Prostate gland (tissue), 2 donors: ENCODE measurements at regions not wholly inside any gene's neighbourhood (a gene's known extent, or its start where the extent isn't known, plus 50 kb on each side); places are given as distances from the start of the nearest gene placed in this dataset.

Experiments used
- DNase-seq: peaks from one replicate; pipeline ENCODE4 v3.0.0-alpha.2; 2019; ENCODE audit warnings: low spot score
- H3K27ac ChIP-seq, 2 donors: fragments of 200-600 bp; sonication (generic); 2 replicates each; pipeline ENCODE4 v1.5.1; 2017 to 2019
- H3K27me3 ChIP-seq: fragments of 200-600 bp; sonication (generic); replicated peaks from 2 replicates; pipeline ENCODE4 v1.5.1; 2019; ENCODE audit not compliant: insufficient read depth
- H3K36me3 ChIP-seq, 2 donors: fragments of 200-600 bp; sonication (generic); 1 replicate in 1 of 2; 2 replicates in 1 of 2; pipeline versions ENCODE4 v1.5.1 to v1.8.1; 2017 to 2019
- H3K4me1 ChIP-seq: fragments of 200-600 bp; sonication (generic); replicated peaks from 2 replicates; pipeline ENCODE4 v1.5.1; 2019
- H3K4me3 ChIP-seq, 2 donors: fragments of 200-600 bp; sonication (generic); 2 replicates each; pipeline ENCODE4 v1.5.1; 2017 to 2019
- H3K9me3 ChIP-seq: fragments of 200-600 bp; sonication (generic); 2 replicates; pipeline ENCODE4 v1.5.1; 2017
- POLR2A ChIP-seq: fragments of 450-650 bp; IDR thresholded peaks from one replicate; pipeline ENCODE4 v1.6.1; 2016; ENCODE audit warnings: antibody characterized with exemption, mild to moderate bottlenecking
- POLR2AphosphoS5 ChIP-seq: sonication (generic); formaldehyde crosslinking; IDR thresholded peaks from one replicate; pipeline ENCODE4 v1.6.1; 2017; ENCODE audit warnings: antibody characterized with exemption
- WGBS: methylation state at CpG from one replicate; pipeline ENCODE4 v1.1.5; 2018; 5-methylcytosine and 5-hydroxymethylcytosine counted together
- intact Hi-C: fragments of 100-400 bp; cut with DNase I; formaldehyde crosslinking; loops from one replicate; pipeline ENCODE4 v1.14.2; 2022
- TF ChIP-seq, protein P1 (sequence below), 4 experiments: fragments of 200-600 bp in 2 of 4; fragments of 450-650 bp in 2 of 4; sonication (generic) in 2 of 4; IDR thresholded peaks; 1 replicate in 3 of 4; 2 replicates in 1 of 4; pipeline ENCODE4 v1.5.1; 2016 to 2019; ENCODE audit warnings: antibody characterized with exemption in 4 of 4, mild to moderate bottlenecking in 2 of 4, moderate library complexity in 2 of 4

GRCh38 chr9:38342532-38342931 is 50.0 kb upstream of the ALDH1B1 start:
- DNase-seq = no peak
- TF ChIP-seq POLR2AphosphoS5 = no peak
- TF ChIP-seq POLR2A = no peak
- TF ChIP-seq, protein P1, sequence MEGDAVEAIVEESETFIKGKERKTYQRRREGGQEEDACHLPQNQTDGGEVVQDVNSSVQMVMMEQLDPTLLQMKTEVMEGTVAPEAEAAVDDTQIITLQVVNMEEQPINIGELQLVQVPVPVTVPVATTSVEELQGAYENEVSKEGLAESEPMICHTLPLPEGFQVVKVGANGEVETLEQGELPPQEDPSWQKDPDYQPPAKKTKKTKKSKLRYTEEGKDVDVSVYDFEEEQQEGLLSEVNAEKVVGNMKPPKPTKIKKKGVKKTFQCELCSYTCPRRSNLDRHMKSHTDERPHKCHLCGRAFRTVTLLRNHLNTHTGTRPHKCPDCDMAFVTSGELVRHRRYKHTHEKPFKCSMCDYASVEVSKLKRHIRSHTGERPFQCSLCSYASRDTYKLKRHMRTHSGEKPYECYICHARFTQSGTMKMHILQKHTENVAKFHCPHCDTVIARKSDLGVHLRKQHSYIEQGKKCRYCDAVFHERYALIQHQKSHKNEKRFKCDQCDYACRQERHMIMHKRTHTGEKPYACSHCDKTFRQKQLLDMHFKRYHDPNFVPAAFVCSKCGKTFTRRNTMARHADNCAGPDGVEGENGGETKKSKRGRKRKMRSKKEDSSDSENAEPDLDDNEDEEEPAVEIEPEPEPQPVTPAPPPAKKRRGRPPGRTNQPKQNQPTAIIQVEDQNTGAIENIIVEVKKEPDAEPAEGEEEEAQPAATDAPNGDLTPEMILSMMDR (IDR thresholded peaks at IDR 0.05) = no peak
- Histone ChIP-seq H3K9me3 (no peaks in the 10 kb centered on the region), H3K4me1 (no peaks in the 10 kb centered on the region), H3K27ac (no peak overlapping the region), H3K27me3 (no peaks in the 10 kb centered on the region), H3K36me3 (no peaks in the 10 kb centered on the region), H3K4me3 (no peak overlapping the region)
- intact Hi-C loops = no loop called here
- whole genome bisulfite sequencing = 92% methylated on average over 3 of the region's 3 CpGs

DNA sequence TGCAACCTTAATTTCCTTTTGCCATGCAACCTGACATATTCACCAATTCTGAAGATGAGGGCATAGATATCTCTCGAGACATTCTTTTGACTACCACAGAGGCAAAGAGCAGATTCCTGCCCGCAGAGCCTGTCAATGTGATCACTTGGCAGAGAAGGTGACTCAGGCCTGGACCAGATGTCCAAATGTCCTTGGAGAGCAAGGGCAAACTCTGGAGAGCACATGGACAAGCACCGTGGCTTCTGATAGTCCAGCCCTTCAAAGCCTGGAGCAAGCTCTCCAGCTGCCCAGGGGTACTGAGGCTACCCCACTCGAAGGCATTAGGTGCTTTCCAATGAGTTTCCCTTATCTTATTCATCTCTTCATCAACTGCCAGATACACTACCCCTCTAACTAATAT is 50.4 kb upstream of the ALDH1B1 start:
- Histone ChIP-seq H3K9me3 (no peaks in the 10 kb centered on the region), H3K27ac (no peak overlapping the region), H3K27me3 (no peaks in the 10 kb centered on the region), H3K4me1 (no peaks in the 10 kb centered on the region), H3K4me3 (no peak overlapping the region), H3K36me3 (no peaks in the 10 kb centered on the region)
- intact Hi-C loops = no loop called here
- no peak for TF ChIP-seq POLR2A
- TF ChIP-seq, protein P1 (IDR thresholded peaks at IDR 0.05) = no peak
- TF ChIP-seq POLR2AphosphoS5 = no peak
- 88% methylated on average over 4 of the region's 4 CpGs for WGBS
- DNase-seq = no peak

GRCh38 chr9:38339496-38339895 is 53.0 kb upstream of the ALDH1B1 start:
- H3K36me3 ChIP-seq = no peaks in the 10 kb centered on the region
- H3K4me1 ChIP-seq = no peaks in the 10 kb centered on the region
- no peaks in the 10 kb centered on the region for H3K9me3 ChIP-seq
- H3K4me3 ChIP-seq = no peak overlapping the region
- no peak overlapping the region for H3K27ac ChIP-seq
- TF ChIP-seq, protein P1 (IDR thresholded peaks at IDR 0.05) = no peak
- TF ChIP-seq POLR2A (no peak), POLR2AphosphoS5 (no peak)
- H3K27me3 ChIP-seq = no peaks in the 10 kb centered on the region
- WGBS = 55% methylated on average over 2 of the region's 2 CpGs
- intact Hi-C loops = loop anchor here (10.0 kb wide), 1 partner anchor 195 kb away; no protein-coding TSS in a partner anchor
- no peak for DNase-seq

GRCh38 chr9:38339087-38339486 is 53.4 kb upstream of the ALDH1B1 start:
- DNase-seq = no peak
- H3K27ac ChIP-seq = no peak overlapping the region
- intact Hi-C loops = loop anchor here (10.0 kb wide), 1 partner anchor 194 kb away; no protein-coding TSS in a partner anchor
- no peaks in the 10 kb centered on the region for H3K4me1 ChIP-seq
- no peak overlapping the region for H3K4me3 ChIP-seq
- H3K27me3 ChIP-seq = no peaks in the 10 kb centered on the region
- TF ChIP-seq, protein P1 (IDR thresholded peaks at IDR 0.05) = no peak
- TF ChIP-seq POLR2AphosphoS5 (no peak), POLR2A (no peak)
- 48% methylated on average over 3 of the region's 3 CpGs for WGBS
- H3K36me3 ChIP-seq = no peaks in the 10 kb centered on the region
- H3K9me3 ChIP-seq = no peaks in the 10 kb centered on the region

DNA sequence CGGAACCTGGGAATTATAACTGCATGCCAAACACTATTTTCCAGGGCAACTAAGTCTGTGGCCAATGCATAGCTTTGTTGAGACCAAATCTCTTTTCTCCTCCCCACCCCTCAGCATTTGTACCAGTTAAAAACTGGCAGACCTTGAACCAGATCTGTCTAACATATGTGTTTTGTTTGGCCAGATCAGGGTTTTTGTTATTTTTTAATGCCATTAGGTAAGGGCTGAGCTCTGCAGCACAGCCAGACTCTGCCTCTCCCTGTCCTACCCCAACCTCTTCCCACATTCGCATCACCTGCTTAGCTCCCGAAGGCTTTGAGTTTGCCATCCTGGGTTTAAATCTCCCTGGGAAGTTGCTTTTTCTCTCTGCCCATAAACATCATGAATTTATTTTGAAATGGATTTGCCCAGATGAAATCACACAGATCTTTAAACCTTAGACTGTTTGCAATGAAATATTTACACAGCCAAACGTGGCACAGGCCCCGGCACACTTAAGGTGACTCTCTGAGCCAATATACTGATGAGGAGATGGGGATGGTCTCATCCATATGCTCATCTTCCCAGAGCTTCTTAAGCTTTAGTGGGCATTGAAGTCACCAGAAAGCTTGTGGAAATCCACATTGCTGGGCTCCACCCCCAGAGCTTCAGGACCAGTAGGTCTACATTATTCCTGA is 54.0 kb upstream of the ALDH1B1 start:
- TF ChIP-seq POLR2A (no peak), POLR2AphosphoS5 (no peak)
- TF ChIP-seq, protein P1 (IDR thresholded peaks at IDR 0.05) = no peak
- 42% methylated on average over 5 of the region's 5 CpGs for WGBS
- no peaks in the 10 kb centered on the region for H3K4me1 ChIP-seq
- no peak overlapping the region for H3K4me3 ChIP-seq
- DNase-seq = no peak
- no peaks in the 10 kb centered on the region for H3K27me3 ChIP-seq
- no peaks in the 10 kb centered on the region for H3K36me3 ChIP-seq
- H3K27ac ChIP-seq = no peak overlapping the region
- H3K9me3 ChIP-seq = no peaks in the 10 kb centered on the region
- intact Hi-C loops = loop anchor here (10.0 kb wide), 1 partner anchor 194 kb away; no protein-coding TSS in a partner anchor
